ENCODE measurements at regions not wholly inside any gene's neighbourhood (a gene's known extent, or its start where the extent isn't known, plus 50 kb on each side); places are given as distances from the start of the nearest gene placed in this dataset.

- no peak for DNase-seq (ENCODE audit: low read depth)
- no peak overlapping the region for H3K4me3 ChIP-seq (ENCODE audit: low read length)
- no peak for TF ChIP-seq CTCF (conservative IDR thresholded peaks at IDR 0.05; ENCODE audit: low read length)
These were observed 219.7 kb upstream of the HS6ST1 start for GRCh38 chr2:128538396-128538795.

- H3K4me3 ChIP-seq (ENCODE audit: low read length) = no peak overlapping the region
- no peak for DNase-seq (ENCODE audit: low read depth)
- TF ChIP-seq CTCF (conservative IDR thresholded peaks at IDR 0.05; ENCODE audit: low read length) = no peak
These were observed 222.0 kb upstream of the HS6ST1 start for GRCh38 chr2:128540670-128541069.

- DNase-seq (ENCODE audit: low read depth) = no peak
- no peak for TF ChIP-seq CTCF (conservative IDR thresholded peaks at IDR 0.05; ENCODE audit: low read length)
- H3K4me3 ChIP-seq (ENCODE audit: low read length) = no peak overlapping the region
These were observed 222.8 kb upstream of the HS6ST1 start for GRCh38 chr2:128541448-128541847.

- no peak for TF ChIP-seq CTCF (conservative IDR thresholded peaks at IDR 0.05; ENCODE audit: low read length)
- DNase-seq (ENCODE audit: low read depth) = no peak
- no peak overlapping the region for H3K4me3 ChIP-seq (ENCODE audit: low read length)
These were observed 224.4 kb upstream of the HS6ST1 start for GRCh38 chr2:128543036-128543435.

GRCh38 chr2:128543646-128544045 is 225.0 kb upstream of the HS6ST1 start:
- no peak for DNase-seq (ENCODE audit: low read depth)
- no peak for TF ChIP-seq CTCF (conservative IDR thresholded peaks at IDR 0.05; ENCODE audit: low read length)

GRCh38 chr2:128544321-128545037 is 225.8 kb upstream of the HS6ST1 start:
- H3K4me3 ChIP-seq (ENCODE audit: low read length) = no peak overlapping the region
- DNase-seq (ENCODE audit: low read depth) = no peak
- TF ChIP-seq CTCF (conservative IDR thresholded peaks at IDR 0.05; ENCODE audit: low read length) = no peak

More at GRCh38 chr2:128543646-128544045, 225.0 kb upstream of the HS6ST1 start:
- H3K4me3 ChIP-seq (ENCODE audit: low read length) = no peak overlapping the region

GRCh38 chr2:128545085-128545484 is 226.4 kb upstream of the HS6ST1 start:
- TF ChIP-seq CTCF (conservative IDR thresholded peaks at IDR 0.05; ENCODE audit: low read length) = no peak
- no peak for DNase-seq (ENCODE audit: low read depth)
- H3K4me3 ChIP-seq (ENCODE audit: low read length) = no peak overlapping the region

Data from AG10803 (cell line).